Upper lobe of right lung (tissue), 1 donor: ENCODE measurements at regions not wholly inside any gene's neighbourhood (a gene's known extent, or its start where the extent isn't known, plus 50 kb on each side); places are given as distances from the start of the nearest gene placed in this dataset.

Experiments used
- ATAC-seq: fragments of 200-7000 bp; cut with Tn5 transposase; one replicate; pipeline ENCODE4 v1.9.1; 2020; ENCODE audit warnings: mild to moderate bottlenecking, moderate library complexity
- DNase-seq: peaks from one replicate; pipeline ENCODE4 v3.0.0-alpha.2; 2020
- H3K27ac ChIP-seq: fragments of 200-600 bp; one replicate; pipeline ENCODE4 v1.8.0; 2022
- H3K27me3 ChIP-seq: fragments of 200-600 bp; one replicate; pipeline ENCODE4 v1.8.0; 2022; ENCODE audit warnings: mild to moderate bottlenecking
- H3K36me3 ChIP-seq: fragments of 200-600 bp; one replicate; pipeline ENCODE4 v1.8.0; 2022
- H3K4me1 ChIP-seq: fragments of 200-600 bp; one replicate; pipeline ENCODE4 v1.8.0; 2022
- H3K4me3 ChIP-seq: fragments of 200-600 bp; one replicate; pipeline ENCODE4 v1.8.0; 2022; ENCODE audit warnings: mild to moderate bottlenecking
- H3K9me3 ChIP-seq: fragments of 200-600 bp; one replicate; pipeline ENCODE4 v1.8.0; 2022
- CTCF ChIP-seq: fragments of 200-600 bp; IDR thresholded peaks from one replicate; pipeline ENCODE4 v1.8.0; 2022; ENCODE audit warnings: antibody characterized with exemption
- intact Hi-C: fragments of 100-400 bp; cut with DNase I; formaldehyde crosslinking; loops from one replicate; pipeline ENCODE4 v1.11.0; 2022
- donor health status: DM: no; HTN: yes; CAD: no; lungs with severe emphysema.

GRCh38 chr10:83908506-83908905, 230.8 kb upstream of the GHITM start:
- H3K27ac ChIP-seq = no peak overlapping the region
- no peak for TF ChIP-seq CTCF
- H3K36me3 ChIP-seq = no peaks in the 10 kb centered on the region
- intact Hi-C loops = no loop called here
- ATAC-seq = no peak
- no peaks in the 10 kb centered on the region for H3K9me3 ChIP-seq
- no peak for DNase-seq
- H3K27me3 ChIP-seq = no peaks in the 10 kb centered on the region
- no peak overlapping the region for H3K4me3 ChIP-seq
- H3K4me1 ChIP-seq = no peaks in the 10 kb centered on the region

GRCh38 chr10:83909001-83909400, 230.3 kb upstream of the GHITM start:
- Histone ChIP-seq H3K36me3 (no peaks in the 10 kb centered on the region), H3K27me3 (no peaks in the 10 kb centered on the region), H3K9me3 (no peaks in the 10 kb centered on the region), H3K27ac (no peak overlapping the region), H3K4me3 (no peak overlapping the region), H3K4me1 (no peaks in the 10 kb centered on the region)
- intact Hi-C loops = no loop called here
- no peak for ATAC-seq
- no peak for TF ChIP-seq CTCF
- no peak for DNase-seq

GRCh38 chr10:83915801-83916200, 223.5 kb upstream of the GHITM start:
- H3K4me3 ChIP-seq = no peak overlapping the region
- H3K9me3 ChIP-seq = no peaks in the 10 kb centered on the region
- no peaks in the 10 kb centered on the region for H3K27me3 ChIP-seq
- no peaks in the 10 kb centered on the region for H3K36me3 ChIP-seq
- H3K4me1 ChIP-seq = no peaks in the 10 kb centered on the region
- DNase-seq (no peak), ATAC-seq (no peak)
- intact Hi-C loops = no loop called here
- TF ChIP-seq CTCF = no peak
- no peak overlapping the region for H3K27ac ChIP-seq

GRCh38 chr10:83917537-83918506, 221.5 kb upstream of the GHITM start:
- peak; percentile 78 for ATAC-seq
- no peaks in the 10 kb centered on the region for H3K9me3 ChIP-seq
- no peak overlapping the region for H3K27ac ChIP-seq
- H3K27me3 ChIP-seq = no peaks in the 10 kb centered on the region
- TF ChIP-seq CTCF = peak; percentile 37
- H3K4me1 ChIP-seq = no peaks in the 10 kb centered on the region
- H3K36me3 ChIP-seq = no peaks in the 10 kb centered on the region
- no peak overlapping the region for H3K4me3 ChIP-seq
- DNase-seq = peak; percentile 69
- intact Hi-C loops = no loop called here

GRCh38 chr10:83919187-83919586, 220.1 kb upstream of the GHITM start:
- H3K4me3 ChIP-seq = no peak overlapping the region
- H3K27ac ChIP-seq = no peak overlapping the region
- intact Hi-C loops = no loop called here
- no peaks in the 10 kb centered on the region for H3K4me1 ChIP-seq
- no peaks in the 10 kb centered on the region for H3K27me3 ChIP-seq
- no peaks in the 10 kb centered on the region for H3K36me3 ChIP-seq
- H3K9me3 ChIP-seq = no peaks in the 10 kb centered on the region
- ATAC-seq (no peak), DNase-seq (no peak)
- no peak for TF ChIP-seq CTCF
